ENCODE measurements at regions not wholly inside any gene's neighbourhood (a gene's known extent, or its start where the extent isn't known, plus 50 kb on each side); places are given as distances from the start of the nearest gene placed in this dataset.

DNA sequence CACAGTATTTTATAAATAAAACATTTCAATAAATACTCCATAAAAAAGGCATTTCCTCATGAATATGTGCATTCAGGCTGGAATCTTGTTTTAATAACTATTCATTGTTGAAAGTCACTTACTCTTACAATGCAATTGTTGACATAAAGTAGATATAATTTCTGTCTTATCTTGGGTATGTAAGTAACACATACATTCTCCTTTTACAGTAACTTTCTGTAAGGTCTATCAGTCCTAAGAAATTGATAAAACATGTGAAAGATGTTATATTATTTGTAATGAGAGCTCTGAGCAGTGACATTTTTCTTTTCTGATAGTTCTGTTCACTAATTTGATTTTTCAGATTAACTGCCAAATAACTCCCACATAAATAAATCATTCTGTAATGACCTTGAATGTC lies 1249.2 kb downstream of the STIM2 start:
- no peak overlapping the region for H3K27ac ChIP-seq (ENCODE audit: low read depth)
- DNase-seq (ENCODE audit: low spot score): no peak
- no peak overlapping the region for H3K4me2 ChIP-seq
- no peaks in the 10 kb centered on the region for H3K36me3 ChIP-seq (ENCODE audit: insufficient read depth)
- H3K36me3 Mint-ChIP-seq (ENCODE audit: low read depth): no peaks in the 10 kb centered on the region; the same call in 2 of the 3 replicates
- H3K4me1 Mint-ChIP-seq: no peaks in the 10 kb centered on the region
- no peaks in the 10 kb centered on the region for H3K4me1 ChIP-seq (ENCODE audit: insufficient read depth)
- no peak for ATAC-seq
- H3K9me3 Mint-ChIP-seq: no peaks in the 10 kb centered on the region
- H3K9me2 ChIP-seq (ENCODE audit: insufficient read depth): no peaks in the 10 kb centered on the region
- no peak overlapping the region for H3K27ac Mint-ChIP-seq
- H3K4me3 Mint-ChIP-seq: no peak overlapping the region
- no peaks in the 10 kb centered on the region for H3K27me3 Mint-ChIP-seq (ENCODE audit: insufficient read depth, low read depth, poor library complexity)
- H3K79me2 ChIP-seq (replicated peaks; ENCODE audit: insufficient read depth): no peaks in the 10 kb centered on the region
- H3K4me3 ChIP-seq: no peak overlapping the region
- TF ChIP-seq POLR2AphosphoS5 (IDR thresholded peaks at IDR 0.05; ENCODE audit: low read depth) (no peak), JUNB (IDR thresholded peaks at IDR 0.05; ENCODE audit: unreplicated experiment) (no peak), STAT1 (IDR thresholded peaks at IDR 0.05; ENCODE audit: unreplicated experiment) (no peak), CREB1 (CRISPR knock-in tag; IDR thresholded peaks at IDR 0.05; ENCODE audit: low read depth) (no peak), EZH2phosphoT487 (IDR thresholded peaks at IDR 0.05; ENCODE audit: unreplicated experiment) (no peak), EZH2 (IDR thresholded peaks at IDR 0.05; ENCODE audit: low read depth, unreplicated experiment) (no peak), ZNF331 (CRISPR knock-in tag; IDR thresholded peaks at IDR 0.05; ENCODE audit: low read depth) (no peak)
- TF ChIP-seq, protein P1, sequence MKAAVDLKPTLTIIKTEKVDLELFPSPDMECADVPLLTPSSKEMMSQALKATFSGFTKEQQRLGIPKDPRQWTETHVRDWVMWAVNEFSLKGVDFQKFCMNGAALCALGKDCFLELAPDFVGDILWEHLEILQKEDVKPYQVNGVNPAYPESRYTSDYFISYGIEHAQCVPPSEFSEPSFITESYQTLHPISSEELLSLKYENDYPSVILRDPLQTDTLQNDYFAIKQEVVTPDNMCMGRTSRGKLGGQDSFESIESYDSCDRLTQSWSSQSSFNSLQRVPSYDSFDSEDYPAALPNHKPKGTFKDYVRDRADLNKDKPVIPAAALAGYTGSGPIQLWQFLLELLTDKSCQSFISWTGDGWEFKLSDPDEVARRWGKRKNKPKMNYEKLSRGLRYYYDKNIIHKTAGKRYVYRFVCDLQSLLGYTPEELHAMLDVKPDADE (IDR thresholded peaks at IDR 0.05): no peak
- TF ChIP-seq, protein P2, sequence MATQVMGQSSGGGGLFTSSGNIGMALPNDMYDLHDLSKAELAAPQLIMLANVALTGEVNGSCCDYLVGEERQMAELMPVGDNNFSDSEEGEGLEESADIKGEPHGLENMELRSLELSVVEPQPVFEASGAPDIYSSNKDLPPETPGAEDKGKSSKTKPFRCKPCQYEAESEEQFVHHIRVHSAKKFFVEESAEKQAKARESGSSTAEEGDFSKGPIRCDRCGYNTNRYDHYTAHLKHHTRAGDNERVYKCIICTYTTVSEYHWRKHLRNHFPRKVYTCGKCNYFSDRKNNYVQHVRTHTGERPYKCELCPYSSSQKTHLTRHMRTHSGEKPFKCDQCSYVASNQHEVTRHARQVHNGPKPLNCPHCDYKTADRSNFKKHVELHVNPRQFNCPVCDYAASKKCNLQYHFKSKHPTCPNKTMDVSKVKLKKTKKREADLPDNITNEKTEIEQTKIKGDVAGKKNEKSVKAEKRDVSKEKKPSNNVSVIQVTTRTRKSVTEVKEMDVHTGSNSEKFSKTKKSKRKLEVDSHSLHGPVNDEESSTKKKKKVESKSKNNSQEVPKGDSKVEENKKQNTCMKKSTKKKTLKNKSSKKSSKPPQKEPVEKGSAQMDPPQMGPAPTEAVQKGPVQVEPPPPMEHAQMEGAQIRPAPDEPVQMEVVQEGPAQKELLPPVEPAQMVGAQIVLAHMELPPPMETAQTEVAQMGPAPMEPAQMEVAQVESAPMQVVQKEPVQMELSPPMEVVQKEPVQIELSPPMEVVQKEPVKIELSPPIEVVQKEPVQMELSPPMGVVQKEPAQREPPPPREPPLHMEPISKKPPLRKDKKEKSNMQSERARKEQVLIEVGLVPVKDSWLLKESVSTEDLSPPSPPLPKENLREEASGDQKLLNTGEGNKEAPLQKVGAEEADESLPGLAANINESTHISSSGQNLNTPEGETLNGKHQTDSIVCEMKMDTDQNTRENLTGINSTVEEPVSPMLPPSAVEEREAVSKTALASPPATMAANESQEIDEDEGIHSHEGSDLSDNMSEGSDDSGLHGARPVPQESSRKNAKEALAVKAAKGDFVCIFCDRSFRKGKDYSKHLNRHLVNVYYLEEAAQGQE (IDR thresholded peaks at IDR 0.05; ENCODE audit: unreplicated experiment): no peak
- TF ChIP-seq, protein P3, sequence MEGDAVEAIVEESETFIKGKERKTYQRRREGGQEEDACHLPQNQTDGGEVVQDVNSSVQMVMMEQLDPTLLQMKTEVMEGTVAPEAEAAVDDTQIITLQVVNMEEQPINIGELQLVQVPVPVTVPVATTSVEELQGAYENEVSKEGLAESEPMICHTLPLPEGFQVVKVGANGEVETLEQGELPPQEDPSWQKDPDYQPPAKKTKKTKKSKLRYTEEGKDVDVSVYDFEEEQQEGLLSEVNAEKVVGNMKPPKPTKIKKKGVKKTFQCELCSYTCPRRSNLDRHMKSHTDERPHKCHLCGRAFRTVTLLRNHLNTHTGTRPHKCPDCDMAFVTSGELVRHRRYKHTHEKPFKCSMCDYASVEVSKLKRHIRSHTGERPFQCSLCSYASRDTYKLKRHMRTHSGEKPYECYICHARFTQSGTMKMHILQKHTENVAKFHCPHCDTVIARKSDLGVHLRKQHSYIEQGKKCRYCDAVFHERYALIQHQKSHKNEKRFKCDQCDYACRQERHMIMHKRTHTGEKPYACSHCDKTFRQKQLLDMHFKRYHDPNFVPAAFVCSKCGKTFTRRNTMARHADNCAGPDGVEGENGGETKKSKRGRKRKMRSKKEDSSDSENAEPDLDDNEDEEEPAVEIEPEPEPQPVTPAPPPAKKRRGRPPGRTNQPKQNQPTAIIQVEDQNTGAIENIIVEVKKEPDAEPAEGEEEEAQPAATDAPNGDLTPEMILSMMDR (conservative IDR thresholded peaks at IDR 0.05; ENCODE audit: low read depth in 2 of 2): no peak
- no peaks in the 10 kb centered on the region for H3F3A ChIP-seq (replicated peaks; ENCODE audit: low read depth)
- H2AFZ ChIP-seq: no peak overlapping the region
- no peaks in the 10 kb centered on the region for H4K20me1 ChIP-seq (replicated peaks; ENCODE audit: insufficient read depth)
- H3K27me3 ChIP-seq (ENCODE audit: insufficient read depth): no peaks in the 10 kb centered on the region
